ENCODE measurements at regions not wholly inside any gene's neighbourhood (a gene's known extent, or its start where the extent isn't known, plus 50 kb on each side); places are given as distances from the start of the nearest gene placed in this dataset.

DNA sequence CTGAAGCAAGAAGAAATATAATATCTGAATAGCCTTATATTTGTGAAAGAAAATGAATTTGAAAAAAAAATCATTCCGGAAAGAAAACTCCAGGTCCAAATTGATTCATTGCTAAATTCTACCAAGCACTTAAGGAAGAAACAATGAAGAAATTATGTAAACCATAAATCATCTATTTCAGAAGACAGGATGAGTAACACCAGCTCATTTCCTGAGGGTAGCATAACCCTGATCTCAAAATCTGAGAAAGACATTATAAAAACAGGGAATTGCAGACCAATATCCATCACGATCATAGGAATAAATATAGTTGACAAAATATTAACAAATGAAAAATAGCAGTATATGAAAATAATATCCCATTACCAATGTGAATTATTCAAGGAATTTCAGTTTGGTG, 70.1 kb upstream of the RAB18 start:
- no peaks in the 10 kb centered on the region for H3K27me3 ChIP-seq (ENCODE audit: insufficient read depth, poor library complexity, severe bottlenecking)
- no peak overlapping the region for H3K27ac ChIP-seq (replicated peaks)
- no peak for TF ChIP-seq GABPA (IDR thresholded peaks at IDR 0.05; ENCODE audit: low read depth)
- TF ChIP-seq POLR2AphosphoS5 (IDR thresholded peaks at IDR 0.05; ENCODE audit: low read depth), result no peak
- no peak for TF ChIP-seq SPI1 (IDR thresholded peaks at IDR 0.05; ENCODE audit: borderline replicate concordance, low read depth)
- TF ChIP-seq, protein P1, sequence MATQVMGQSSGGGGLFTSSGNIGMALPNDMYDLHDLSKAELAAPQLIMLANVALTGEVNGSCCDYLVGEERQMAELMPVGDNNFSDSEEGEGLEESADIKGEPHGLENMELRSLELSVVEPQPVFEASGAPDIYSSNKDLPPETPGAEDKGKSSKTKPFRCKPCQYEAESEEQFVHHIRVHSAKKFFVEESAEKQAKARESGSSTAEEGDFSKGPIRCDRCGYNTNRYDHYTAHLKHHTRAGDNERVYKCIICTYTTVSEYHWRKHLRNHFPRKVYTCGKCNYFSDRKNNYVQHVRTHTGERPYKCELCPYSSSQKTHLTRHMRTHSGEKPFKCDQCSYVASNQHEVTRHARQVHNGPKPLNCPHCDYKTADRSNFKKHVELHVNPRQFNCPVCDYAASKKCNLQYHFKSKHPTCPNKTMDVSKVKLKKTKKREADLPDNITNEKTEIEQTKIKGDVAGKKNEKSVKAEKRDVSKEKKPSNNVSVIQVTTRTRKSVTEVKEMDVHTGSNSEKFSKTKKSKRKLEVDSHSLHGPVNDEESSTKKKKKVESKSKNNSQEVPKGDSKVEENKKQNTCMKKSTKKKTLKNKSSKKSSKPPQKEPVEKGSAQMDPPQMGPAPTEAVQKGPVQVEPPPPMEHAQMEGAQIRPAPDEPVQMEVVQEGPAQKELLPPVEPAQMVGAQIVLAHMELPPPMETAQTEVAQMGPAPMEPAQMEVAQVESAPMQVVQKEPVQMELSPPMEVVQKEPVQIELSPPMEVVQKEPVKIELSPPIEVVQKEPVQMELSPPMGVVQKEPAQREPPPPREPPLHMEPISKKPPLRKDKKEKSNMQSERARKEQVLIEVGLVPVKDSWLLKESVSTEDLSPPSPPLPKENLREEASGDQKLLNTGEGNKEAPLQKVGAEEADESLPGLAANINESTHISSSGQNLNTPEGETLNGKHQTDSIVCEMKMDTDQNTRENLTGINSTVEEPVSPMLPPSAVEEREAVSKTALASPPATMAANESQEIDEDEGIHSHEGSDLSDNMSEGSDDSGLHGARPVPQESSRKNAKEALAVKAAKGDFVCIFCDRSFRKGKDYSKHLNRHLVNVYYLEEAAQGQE (IDR thresholded peaks at IDR 0.05; ENCODE audit: insufficient replicate concordance, low read depth), result no peak
- TF ChIP-seq, protein P2, sequence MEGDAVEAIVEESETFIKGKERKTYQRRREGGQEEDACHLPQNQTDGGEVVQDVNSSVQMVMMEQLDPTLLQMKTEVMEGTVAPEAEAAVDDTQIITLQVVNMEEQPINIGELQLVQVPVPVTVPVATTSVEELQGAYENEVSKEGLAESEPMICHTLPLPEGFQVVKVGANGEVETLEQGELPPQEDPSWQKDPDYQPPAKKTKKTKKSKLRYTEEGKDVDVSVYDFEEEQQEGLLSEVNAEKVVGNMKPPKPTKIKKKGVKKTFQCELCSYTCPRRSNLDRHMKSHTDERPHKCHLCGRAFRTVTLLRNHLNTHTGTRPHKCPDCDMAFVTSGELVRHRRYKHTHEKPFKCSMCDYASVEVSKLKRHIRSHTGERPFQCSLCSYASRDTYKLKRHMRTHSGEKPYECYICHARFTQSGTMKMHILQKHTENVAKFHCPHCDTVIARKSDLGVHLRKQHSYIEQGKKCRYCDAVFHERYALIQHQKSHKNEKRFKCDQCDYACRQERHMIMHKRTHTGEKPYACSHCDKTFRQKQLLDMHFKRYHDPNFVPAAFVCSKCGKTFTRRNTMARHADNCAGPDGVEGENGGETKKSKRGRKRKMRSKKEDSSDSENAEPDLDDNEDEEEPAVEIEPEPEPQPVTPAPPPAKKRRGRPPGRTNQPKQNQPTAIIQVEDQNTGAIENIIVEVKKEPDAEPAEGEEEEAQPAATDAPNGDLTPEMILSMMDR (IDR thresholded peaks at IDR 0.05; ENCODE audit: insufficient read depth, low read length), result no peak
- no peak overlapping the region for H3K4me3 ChIP-seq (replicated peaks; ENCODE audit: insufficient read depth, low read length)
- no peak for DNase-seq (ENCODE audit: low read depth in 1 of 2, low spot score in 1 of 2)

DNA sequence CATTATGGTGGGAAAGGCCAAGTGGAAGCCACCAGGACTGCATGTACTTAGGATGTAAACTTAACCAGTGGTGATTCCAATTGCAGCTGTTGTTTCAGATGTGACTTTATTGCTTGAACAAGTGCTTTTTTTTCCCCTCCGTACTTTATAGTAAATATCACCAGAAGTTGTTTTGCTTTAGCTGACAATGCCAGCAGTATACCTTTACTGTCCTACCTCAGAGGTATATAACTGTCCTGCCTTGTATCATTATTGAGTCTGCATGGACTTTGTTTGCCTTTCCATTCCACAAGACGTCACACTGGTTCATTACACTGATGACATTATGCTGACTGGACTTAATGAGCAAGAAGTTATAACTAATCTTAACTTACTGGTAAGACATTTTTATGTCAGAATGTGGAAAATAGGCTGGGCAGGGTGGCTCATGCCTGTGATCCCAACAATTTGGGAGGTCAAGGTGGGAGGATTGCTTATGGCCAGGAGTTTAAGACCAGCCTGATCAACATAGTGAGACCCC, 77.1 kb upstream of the RAB18 start:
- TF ChIP-seq, protein P2 (IDR thresholded peaks at IDR 0.05; ENCODE audit: insufficient read depth, low read length), result no peak
- TF ChIP-seq, protein P1 (IDR thresholded peaks at IDR 0.05; ENCODE audit: insufficient replicate concordance, low read depth), result no peak
- no peak for TF ChIP-seq SPI1 (IDR thresholded peaks at IDR 0.05; ENCODE audit: borderline replicate concordance, low read depth)
- no peak for DNase-seq (ENCODE audit: low read depth in 1 of 2, low spot score in 1 of 2)
- no peaks in the 10 kb centered on the region for H3K27me3 ChIP-seq (ENCODE audit: insufficient read depth, poor library complexity, severe bottlenecking)
- no peak overlapping the region for H3K27ac ChIP-seq (replicated peaks)
- H3K4me3 ChIP-seq (replicated peaks; ENCODE audit: insufficient read depth, low read length), result no peak overlapping the region

DNA sequence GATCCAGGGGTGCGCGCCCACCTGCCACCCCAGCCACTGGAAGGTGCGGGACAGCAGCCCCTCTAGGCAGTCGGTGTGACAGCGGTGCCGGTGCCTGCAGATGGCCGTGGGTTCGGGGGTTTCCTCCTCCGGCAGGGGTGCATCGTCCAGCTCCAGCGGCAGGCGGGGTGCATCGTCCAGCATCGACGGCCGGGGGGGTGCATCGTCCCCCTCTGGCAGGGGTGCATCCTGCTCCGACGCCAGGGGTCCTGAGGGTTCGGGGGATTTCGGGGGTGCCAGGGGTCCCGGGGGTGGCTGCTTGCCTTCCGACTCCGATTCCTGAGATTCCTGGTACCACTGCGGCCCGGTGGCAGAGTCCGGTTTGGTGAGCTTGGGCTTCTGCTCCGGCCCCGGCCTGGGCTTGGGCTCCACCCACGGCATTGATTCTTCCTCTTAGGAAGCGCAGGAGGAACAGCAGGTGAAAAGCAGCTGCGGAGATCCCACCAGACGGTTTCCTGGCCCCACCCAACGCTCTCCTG, 90.2 kb upstream of the RAB18 start:
- Histone ChIP-seq H3K27me3 (ENCODE audit: insufficient read depth, poor library complexity, severe bottlenecking) (no peaks in the 10 kb centered on the region), H3K4me3 (replicated peaks; ENCODE audit: insufficient read depth, low read length) (no peak overlapping the region), H3K27ac (replicated peaks) (no peak overlapping the region)
- no peak for TF ChIP-seq POLR2AphosphoS5 (IDR thresholded peaks at IDR 0.05; ENCODE audit: low read depth)
- TF ChIP-seq, protein P1 (IDR thresholded peaks at IDR 0.05; ENCODE audit: insufficient replicate concordance, low read depth), result no peak
- no peak for TF ChIP-seq SPI1 (IDR thresholded peaks at IDR 0.05; ENCODE audit: borderline replicate concordance, low read depth)
- TF ChIP-seq, protein P2 (IDR thresholded peaks at IDR 0.05; ENCODE audit: insufficient read depth, low read length), result no peak
- TF ChIP-seq GABPA (IDR thresholded peaks at IDR 0.05; ENCODE audit: low read depth), result no peak
- DNase-seq (ENCODE audit: low read depth in 1 of 2, low spot score in 1 of 2), result no peak
